ENCODE measurements at regions not wholly inside any gene's neighbourhood (a gene's known extent, or its start where the extent isn't known, plus 50 kb on each side); places are given as distances from the start of the nearest gene placed in this dataset.

DNA sequence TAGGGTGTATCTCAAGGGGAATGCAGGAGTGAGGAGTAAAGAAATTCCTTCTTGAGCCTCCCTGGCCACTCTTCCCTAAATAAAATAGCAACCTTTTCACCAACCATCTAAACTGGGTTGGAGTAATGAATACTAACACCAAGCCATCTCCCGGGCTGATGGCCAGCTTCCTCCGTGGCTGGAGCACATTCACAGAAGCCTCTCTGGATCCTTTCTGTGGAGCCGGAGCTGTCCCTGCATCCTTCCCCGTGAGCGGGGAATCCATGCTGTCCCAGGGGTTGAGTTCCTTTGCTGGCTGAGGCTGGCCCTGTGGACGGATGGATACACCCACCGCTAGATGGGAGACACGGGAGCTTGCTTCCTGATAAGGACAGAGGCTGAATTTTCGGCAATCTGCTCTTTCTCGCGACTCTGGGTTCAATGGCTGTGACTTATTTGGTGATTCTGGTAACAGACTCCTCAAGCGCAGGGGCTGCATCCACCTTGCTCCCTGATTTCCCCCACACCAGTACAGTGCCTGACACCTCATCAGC is 370.3 kb downstream of the ZNF536 start:
- no peak for DNase-seq (ENCODE audit: low read depth)

DNA sequence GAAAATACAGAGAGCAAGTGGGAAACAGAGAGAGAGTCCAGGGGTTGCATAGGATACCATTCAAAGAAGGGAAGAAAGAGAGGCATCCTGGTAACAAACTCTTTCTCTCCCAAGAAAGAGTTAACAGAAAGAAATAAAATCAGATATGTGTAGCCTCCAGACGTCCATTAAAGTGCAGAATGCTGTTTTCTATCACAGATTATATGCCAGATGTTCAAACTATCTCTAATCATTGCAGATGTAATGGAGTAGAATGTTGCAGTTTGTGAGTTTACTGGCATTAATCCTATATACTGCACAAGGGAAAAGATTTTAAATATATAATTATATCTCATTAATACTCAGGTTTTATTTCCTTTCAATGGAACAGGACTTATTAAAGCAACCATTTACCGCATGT is 369.4 kb downstream of the ZNF536 start:
- no peak for DNase-seq (ENCODE audit: low read depth)

DNA sequence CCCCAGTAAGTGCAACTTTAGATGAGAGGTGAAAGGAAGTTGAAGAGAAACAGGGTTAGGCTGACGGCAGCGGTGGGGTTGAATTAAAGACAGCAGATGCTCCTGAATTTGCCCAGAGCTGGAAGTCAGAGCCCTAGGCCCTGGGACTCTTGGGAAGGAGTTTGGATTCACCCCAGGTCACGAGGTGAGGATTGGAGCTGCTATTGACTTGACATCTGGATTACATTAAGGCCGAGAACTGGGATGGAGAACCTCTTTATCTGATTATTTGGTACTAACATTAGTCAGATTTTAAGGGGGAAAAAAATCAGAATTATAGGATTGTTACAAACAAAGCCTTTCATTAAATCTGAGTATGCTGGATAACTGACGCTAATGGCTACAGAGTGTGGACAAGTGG is 367.2 kb downstream of the ZNF536 start:
- no peak for DNase-seq (ENCODE audit: low read depth)

DNA sequence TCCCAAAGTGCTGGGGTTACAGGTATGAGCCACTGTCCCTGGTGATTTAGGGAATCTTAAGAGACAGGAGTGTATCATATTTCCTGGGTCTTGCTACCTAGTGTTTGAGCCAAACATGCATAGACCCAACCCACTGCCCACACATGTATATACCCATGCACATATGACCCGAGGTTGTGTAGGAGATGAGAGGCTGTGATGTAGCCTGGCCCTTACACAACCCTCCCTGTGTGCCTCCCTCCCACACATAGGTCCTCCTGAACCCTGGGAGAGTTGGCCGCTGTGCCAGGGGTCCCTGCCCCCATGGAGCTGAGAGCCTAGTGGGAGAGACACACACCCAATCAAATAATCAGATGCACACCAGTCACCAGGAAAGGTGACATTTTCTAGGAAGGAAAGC is 365.9 kb downstream of the ZNF536 start:
- DNase-seq (ENCODE audit: low read depth) = no peak

DNA sequence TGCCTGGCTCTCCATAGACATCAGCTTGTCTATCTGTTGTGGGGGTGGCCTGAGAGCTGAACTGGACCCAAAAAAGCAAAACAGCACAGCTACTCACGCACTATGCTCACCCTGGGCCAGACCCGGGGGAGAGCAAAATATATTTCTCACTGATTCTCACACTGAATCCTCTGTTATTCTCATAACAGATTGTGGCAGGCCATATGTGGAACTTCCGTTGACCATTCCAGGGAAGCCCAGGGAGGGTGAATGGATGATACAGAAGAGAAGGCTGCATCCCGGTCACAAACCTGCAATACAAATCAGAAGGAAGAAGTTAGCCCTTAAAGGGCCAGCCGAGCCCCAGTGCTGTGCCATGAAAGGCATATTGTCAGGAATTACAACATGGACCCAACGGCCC is 362.5 kb downstream of the ZNF536 start:
- DNase-seq (ENCODE audit: low read depth) = no peak

DNA sequence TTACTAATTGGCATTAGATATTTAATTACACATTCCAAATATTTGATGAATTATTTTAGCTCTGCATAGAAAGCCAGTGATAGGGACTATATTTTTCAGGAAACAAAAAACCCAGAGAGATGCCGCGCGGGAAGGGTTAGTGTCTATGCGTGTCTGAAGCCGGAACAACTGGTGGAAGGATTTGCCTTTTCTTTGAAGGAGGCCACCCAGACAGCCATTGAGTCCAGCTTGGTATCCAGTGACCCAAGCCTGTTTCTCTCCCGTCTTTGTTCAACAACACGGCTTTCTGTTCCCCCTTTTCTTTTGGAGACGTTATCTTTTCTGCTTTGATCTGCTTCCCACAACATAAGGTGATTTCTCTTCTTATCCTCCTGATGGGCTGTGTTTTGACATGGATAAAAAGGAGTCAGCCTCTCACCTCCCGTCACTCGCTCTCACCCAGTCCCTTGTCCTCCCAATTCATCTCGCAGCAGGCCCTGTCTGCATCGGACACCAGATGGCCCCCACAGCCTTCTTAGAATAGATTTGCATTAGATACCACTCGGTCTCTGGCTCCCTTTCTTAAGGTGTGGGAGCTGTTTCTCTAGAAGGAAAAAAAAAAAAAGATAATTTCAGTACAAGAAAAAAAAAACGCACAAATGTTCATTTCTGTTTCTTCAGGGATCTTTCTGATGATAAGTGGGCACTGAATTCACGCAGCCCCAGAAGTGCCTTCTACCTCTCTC is 361.8 kb downstream of the ZNF536 start:
- DNase-seq (ENCODE audit: low read depth) = no peak

DNA sequence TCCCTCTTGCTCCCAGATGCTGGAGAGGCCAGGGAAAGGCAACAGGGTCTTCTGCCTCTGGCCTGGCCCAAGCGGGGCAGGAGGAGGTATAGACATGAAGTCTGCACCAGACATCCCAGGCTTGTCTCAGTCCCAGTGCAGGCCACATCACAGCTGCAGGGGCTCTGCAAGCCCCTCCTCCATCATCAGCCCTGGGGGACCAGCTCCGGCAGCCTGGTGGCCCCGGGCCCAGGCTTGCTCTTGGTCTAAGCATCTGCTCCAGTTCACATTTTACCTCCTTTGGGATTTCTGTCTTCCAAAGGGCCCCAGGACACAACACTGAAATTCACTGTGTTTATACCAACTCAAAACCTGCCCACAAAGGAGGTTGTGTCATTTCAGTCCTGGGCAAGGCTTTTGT is 359.4 kb downstream of the ZNF536 start:
- no peak for DNase-seq (ENCODE audit: low read depth)

DNA sequence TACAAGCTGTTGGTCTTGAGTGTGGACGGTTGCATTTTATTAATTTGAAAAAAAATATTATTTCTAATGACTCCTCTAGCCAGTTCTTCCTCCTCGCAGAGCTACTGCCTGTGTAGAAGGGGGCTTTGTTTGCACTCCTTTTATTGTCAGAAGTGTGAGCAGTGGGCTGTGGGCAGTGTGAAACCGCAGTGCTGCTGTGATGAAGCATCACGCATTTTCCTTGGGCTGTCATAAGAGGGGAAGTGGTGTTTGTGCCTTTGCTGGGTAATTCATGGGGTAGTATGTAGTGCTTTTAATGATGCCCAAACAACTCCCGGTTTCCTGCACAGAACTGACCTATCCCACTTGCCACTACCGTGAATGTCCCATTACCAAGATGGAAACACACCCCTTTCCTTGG is 357.3 kb downstream of the ZNF536 start:
- no peak for DNase-seq (ENCODE audit: low read depth)

DNA sequence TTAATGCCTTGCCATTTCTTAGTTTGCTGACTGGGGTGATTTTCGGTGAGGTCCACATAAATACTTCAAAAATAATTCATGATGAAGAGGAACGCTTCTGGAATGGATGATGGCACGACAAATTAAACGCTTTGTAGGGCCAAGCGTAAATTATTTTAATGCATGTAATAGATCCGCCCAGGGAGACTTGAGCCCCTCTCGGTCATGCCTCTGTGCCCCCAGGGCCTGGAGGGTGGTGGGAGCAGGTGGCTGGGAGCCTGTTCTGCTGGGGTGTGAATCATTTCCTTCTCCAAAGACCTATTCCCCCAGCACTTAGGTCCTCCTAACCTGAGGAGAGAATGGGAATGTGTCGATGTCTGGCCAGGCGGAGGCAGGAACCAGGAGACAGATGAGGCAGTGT is 350.6 kb downstream of the ZNF536 start:
- no peak for DNase-seq (ENCODE audit: low read depth)

DNA sequence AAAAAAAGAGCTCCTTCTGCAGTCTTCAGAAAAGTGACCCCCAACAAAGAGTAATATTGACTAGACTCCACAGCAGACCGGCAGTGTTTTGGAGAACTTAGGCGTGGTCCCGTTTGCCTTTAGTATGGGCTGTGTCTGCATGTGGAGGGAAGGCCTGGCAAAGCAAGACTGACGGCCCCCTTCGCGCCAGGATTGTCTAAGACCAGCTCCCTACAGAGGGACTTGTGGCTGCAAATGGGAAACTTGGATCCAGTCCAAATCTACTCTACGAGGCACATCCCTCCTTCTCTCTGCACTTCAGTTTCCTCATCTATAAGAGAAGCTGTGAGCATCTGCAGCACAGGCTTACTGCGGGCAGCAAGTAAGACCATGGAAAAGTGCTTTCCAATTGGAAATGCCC is 350.0 kb downstream of the ZNF536 start:
- no peak for DNase-seq (ENCODE audit: low read depth)

DNA sequence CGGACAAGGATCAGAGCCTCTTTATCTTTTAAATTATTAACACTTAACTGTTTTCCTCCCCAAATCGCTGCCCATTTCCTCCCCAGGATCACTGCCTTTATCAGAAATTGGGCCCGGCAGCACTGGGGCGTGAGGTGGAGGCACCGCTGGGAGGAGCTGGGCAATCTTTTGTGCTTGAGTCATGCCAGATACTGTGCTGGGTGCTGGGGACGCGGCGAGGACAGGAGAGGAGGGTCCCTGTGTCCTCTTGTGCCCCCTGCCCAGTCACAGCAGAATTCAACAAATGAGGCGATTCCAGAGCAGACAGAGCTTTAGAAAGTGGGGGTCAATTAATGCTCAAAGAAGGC is 347.8 kb downstream of the ZNF536 start:
- DNase-seq (ENCODE audit: low read depth) = no peak

DNA sequence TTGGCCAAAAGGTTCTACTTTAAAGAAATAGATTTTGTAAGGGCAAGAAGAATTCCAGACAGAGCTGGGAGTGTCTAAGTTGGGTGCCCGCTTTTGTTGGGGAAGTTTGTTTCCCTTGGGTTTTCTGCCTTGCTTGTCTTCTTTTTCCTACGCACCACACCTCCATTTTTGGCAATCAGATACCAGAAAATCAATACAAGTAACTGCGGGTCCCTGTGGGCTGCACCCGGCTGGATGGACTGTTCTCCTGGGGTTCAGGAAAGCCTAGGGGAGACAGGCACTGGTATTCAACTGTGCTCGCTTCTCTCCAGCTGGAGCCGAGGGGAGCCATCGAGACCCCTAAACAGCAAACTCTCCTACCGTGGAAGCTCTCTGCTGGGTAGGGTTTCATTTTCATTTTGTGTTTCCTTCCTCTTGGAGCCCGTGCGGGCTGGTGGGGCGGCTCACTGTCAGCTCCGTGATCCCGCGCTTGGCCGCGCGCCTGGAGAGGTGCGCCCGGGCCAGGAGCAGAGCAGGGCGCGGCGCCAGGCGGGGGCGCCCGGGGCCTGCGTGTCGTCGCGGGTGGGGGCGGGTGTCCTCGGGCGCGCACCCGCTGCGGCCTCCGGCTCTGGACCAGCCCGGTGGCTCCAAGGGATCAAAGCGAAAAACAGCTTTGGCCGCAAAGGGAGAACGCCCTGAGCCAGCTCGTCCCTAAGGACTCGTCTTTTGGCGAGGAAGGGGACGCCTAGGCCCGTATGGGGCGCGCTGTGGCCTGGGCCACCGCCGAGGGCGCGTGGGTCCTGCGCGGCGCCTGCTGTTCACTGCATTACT is 347.2 kb downstream of the ZNF536 start:
- DNase-seq (ENCODE audit: low read depth) = no peak

DNA sequence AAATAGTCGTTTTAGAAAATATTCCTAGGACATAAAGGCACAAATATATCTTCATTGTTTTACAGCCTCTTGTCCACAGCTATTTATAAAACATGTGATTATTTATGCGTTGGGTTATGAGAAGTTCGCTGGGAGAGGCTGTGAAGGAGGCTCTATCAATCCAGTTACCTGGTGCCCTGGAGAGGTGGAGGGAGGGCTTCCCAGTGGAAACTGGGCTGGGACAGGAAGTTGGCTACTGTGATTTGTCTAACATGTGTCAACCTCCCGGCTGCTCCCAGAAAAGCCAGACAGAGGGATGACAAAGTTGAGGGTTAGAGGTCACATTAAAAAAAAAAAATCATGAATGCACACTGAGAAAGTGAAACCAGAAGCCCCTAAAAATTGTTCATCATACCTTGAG is 346.5 kb downstream of the ZNF536 start:
- DNase-seq (ENCODE audit: low read depth) = no peak

DNA sequence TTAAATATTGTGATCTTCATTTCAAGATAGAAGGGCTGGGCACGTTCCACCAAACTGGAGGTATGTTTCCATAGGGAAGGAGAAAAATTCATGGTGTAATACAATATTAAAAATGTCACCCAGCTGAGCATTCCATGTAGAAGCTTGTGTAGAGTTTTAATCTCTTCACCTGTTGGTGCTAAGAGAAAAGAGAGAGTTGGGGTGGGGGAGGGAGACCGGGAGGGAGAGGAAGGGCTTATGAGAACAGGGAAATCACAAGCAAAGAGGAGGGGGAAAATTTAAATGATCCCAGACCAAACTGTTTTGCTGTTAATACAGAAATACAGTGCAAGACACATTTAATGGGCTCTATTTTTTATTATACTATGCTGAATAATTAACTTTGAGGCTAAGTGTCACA is 345.8 kb downstream of the ZNF536 start:
- no peak for DNase-seq (ENCODE audit: low read depth)

DNA sequence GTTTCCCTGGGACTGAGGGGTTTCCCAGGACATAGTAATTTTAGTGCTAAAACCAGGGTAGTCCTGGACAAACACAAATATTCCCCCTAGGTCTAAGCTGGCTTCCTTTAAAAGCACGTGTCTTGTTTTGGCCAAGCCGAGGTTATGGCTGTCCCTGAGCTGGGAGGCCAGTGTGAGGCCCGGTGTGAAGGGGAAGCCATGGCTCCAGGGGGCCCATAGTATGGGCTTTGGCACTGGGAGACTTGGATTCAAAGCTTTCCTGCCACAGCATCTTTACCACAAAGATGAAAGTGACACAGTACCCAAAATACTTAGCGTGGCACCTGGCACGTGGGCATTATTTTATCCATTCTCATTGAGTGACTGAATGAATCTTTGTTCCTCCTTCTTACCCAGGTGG is 345.2 kb downstream of the ZNF536 start:
- DNase-seq (ENCODE audit: low read depth) = no peak

DNA sequence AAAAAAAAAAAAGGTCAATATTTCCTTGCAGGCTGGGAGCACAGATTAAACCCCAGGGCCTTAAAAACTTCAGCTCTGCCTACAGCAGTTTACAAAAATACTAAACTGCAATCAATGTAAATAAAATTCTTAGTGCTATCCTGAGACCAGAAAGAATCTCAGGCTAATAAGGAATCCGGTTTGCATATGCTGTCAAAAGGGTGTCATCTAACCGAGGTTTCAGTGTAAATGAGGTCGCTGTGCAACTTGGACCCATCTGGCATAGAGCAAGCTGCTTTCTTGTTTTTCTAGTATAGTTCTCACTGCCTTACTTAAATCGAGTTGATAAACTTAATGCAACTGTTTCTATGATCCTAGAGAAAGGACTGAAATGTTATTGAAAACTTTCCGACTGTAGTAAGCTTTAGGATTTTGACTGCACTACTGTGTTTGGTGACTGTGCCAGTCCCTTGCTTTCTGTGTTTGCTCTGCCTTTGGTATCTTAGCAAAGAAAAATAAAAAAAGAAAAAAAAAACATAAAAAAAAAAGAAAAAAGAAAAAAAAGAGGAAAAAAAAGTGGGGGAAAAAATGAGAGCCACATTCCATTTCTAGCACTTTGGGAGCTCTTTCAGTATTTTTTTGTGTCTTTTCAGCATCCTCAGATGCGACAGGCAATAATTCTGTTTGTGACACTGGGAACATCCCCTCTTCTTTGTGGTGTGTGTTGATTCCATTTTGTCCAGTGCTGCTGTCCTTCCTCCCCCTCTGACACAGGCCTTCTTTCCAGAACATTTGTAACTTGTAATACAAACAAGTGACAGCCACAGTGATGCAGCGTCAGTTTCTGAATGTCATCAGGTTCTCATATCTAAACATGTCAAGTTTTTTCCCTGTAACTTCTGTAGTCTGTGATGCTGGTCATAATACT is 340.5 kb downstream of the ZNF536 start:
- DNase-seq (ENCODE audit: low read depth) = no peak

DNA sequence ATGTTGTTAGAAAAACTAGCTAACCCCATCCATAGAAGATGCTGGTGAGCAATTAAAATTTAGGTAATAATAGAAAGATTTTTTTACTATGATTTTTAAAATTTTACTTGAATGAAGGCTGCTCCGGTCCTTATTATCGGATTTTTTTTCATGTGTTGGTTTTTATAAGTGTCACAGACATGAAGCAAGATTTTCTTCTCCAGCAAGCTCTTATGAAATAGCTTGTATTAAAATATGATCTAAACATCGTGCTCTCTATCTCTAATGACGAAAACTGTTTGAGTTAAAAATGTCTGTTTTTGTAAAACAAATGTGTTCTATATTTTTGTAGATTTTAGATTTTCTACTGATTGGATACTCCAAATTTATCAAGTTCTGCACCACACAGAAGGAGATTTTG is 339.6 kb downstream of the ZNF536 start:
- DNase-seq (ENCODE audit: low read depth) = no peak

DNA sequence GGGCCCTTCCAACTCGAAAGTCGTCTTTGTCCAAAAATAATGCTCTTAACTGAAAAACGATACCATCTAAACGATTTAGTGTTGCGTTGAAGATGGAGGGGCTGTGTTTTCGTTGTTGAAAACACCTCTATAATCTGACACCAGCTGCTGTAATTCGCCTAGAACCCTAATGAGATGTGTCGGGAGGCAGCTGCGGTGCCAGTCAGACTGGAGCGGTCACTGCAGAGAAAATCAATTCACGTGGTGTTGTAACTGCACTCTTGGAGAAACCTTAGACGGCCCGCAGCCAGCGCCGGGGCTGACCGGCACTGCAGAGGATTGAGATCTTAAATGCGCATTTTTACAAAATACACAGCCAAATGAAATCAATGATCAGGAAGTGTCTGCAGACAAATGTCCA is 339.1 kb downstream of the ZNF536 start:
- DNase-seq (ENCODE audit: low read depth) = no peak

DNA sequence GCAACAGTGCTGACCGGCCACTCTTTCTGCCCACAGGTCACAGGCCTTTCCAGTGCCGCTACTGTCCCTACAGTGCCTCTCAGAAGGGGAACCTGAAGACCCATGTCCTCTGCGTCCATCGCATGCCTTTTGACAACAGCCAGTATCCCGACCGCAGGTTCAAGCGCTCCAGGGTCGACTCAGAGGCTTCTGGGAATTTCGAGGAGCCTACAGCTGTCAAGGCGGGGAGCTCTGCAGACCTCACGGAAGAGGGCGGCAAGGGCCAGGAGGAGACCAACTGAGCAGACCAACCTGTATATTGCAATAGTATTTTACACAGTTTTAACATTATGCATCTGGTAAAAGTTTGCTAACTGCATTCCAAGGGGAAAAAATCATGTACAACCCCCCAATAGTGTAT is 338.5 kb downstream of the ZNF536 start:
- DNase-seq (ENCODE audit: low read depth) = no peak

DNA sequence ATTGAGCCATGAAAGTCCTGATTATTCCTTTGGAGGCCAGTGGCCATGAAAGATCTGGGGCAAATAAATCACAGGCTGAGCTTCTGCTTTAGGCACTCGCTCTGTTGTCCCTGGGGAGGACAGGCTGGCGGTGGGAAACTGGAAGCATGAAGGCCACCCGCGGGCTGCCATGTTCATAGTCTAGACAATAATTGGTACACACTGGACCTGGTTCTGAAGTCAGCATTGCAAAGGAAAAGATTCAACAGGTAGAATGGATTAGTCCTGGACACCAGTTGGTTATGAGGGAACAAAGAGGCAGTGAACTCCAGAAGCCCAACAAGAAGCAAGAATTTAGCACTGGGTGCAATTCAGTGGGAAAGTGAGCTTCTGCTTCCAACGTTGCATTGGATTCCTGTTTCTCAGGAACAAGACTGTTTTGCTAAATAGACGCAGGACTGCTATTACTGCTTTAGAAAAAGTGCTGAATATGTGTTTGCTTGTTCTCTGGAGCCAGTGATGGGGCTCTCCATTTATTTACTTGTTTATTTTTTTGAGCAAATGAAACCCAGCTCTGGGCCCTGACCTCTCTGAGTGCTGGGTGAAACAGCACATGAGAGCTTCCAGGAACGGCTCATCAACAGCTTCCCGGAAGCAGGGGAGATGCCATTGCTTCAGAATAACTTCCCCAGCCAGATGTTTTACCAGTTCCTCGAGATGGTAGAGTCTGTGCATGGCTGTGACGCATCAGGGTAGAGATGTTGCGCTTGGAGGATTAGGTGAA is 336.4 kb downstream of the ZNF536 start:
- DNase-seq (ENCODE audit: low read depth) = no peak

DNA sequence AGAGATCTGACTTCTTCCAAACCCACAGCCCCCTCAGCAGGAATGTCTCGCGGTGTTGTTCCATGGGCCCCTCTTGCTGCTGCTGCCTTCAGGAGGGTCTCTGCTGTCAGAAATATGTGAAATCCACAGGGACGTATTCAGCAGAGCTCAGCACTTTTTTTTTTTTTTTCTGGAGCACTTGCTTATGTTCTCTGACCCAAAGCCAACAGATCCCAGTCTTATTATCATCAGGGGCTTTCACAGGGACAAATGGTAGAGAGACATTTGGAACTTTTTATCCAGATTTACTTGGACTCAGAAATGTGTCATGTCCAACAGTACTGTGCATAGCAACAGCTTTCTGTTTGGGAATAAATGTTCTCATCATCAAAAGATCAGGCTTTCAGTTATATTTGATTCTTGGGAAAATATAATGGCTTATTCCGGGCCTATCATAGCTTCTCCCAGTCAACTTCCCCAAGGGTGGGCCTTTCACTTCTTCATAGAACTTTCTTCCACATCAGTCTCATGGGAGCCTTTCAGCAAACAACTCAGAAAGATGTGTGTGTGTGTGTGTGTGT is 332.7 kb downstream of the ZNF536 start:
- no peak for DNase-seq (ENCODE audit: low read depth)

DNA sequence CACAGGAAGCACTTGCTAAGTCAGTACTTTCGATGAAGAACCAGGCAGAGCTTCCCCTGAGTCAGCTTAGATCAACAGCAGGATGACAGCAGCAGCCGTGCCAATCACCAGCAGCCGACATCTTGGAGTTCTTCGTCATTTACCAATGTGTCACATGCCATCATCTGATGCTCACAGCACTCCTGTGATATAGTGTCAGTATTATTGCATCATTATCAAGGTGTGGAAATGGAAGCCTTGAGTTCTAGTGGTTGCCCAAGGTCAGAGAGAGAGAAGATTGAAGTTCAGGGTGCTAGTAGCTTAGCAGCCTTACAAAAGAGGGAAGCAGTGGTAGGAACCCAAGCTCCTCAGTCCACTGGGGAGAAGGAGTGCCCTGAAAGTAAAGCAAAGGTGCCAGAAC is 331.5 kb downstream of the ZNF536 start:
- DNase-seq (ENCODE audit: low read depth) = no peak

Measured in GM04504 (cell line).